Suppressor macrophage (primary cell): ENCODE measurements at regions not wholly inside any gene's neighbourhood (a gene's known extent, or its start where the extent isn't known, plus 50 kb on each side); places are given as distances from the start of the nearest gene placed in this dataset.
"Not testable (repeated sequence)": the region's sequence is repeated elsewhere in the genome, so short reads cannot be mapped to it uniquely, and the experiment has no call there.

Source experiments
- DNase-seq, 4 experiments: peaks; one replicate each; pipeline ENCODE4 v3.0.0-alpha.2; 2020 to 2022

DNA sequence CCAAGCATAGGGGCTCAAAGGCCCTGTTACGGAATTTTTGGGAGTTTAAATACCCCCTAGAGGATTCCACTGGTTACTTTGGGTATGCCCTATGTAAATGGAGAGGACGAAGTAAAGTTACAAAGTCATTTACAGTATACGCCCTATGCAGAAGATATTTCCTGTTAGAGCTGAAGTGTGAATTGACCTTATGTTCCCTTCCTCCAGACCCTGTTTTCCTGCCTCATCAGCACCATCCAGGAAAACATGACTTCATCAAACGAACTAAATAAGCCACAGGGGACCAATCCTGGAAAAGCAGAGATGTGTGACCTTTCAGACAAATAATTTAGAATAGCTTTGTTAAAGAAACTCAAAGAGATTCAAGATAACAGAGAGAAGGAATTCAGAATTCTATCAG, 177.4 kb downstream of the SQOR start:
- no peak for DNase-seq

DNA sequence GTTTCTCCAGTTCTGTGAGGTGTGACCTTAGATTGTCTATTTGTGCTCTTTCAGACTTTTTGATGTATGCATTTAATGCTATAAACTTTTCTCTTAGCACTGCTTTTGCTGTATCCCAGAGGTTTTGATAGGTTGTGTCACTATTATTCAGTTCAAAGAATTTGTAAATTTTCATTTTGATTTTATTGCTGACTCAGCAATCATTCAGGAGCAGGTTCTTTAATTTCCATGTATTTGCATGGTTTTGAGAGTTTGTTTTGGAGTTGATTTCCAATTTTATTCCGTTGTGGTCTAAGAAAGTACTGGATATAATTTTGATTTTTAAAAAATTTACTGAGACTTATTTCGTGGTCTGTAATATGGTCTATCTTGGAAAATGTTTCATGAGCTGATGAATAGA, 182.7 kb downstream of the SQOR start:
- DNase-seq, result not testable (repeated sequence)

DNA sequence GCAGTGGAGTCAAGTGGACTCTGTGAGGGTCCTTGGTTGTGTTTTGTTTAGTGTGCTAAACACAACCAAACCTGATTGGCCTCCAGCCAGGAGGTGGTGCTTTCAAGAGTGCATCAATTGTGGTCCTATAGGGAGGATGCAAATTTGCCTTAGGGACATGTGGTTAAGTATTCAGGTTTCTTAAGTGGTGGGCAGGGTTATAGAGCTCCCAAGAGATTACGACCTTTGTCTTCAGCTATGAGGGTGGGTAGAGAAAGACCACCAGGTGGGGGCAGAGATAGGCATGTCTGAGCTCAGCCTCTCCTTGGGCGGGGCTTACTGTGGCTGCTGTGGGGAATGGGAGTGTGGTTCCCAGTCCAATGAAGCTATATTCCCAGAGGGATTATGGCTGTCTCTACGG, 186.6 kb downstream of the SQOR start:
- no peak for DNase-seq

DNA sequence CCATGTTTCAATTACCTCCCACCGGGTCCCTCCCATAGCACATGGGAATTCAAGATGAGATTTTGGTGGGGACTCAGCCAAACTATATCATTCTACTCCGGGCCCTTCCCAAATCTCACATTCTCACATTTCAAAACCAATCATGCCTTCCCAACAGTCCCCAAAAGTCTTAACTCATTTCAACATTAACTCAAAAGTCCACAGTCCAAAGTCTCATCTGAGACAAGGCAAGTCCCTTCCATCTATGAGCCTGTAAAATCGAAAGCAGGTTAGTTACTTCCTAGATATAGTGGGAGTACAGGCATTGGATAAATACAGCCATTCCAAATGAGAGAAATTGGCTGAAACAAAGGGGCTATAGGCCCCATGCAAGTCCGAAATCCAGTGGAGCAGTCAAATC, 188.1 kb downstream of the SQOR start:
- not testable (repeated sequence) for DNase-seq

DNA sequence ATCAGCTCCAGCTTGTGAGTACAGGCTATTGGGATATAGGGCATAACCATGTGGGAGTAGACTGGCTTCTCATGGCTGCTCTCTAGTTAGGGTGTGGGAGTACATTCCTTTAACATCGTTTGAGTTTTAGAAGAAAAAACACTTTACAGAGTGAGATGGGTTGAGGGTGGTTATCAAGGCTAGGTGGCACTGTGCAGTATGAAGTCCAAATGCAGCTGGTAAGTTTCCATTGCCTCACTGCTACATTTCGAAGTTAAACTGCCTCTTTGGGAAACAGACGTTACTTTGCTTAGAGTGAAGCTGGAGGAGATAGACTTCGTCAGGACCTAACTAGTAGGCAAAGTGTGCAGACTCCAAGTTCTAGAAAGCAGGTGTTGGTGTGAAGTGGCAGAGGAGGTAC, 192.4 kb downstream of the SQOR start:
- DNase-seq, result no peak

DNA sequence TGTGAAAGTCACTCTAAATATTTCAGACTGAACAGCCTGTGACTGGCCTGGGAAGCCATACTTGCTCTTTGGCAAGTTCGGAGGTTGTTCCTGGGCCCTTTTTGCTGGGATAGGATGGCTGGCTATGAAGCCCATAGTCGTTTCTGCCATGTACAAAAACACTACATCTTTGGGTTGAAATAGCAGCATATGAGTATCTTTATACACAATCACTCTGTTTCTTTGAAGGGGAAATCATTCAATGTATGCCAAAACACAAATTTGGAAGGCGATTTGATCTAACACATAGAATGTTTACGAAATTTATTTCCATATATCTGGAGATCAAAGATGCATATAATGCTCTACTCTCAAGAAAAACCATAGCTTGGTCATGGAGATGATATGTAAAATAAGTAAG, 192.9 kb downstream of the SQOR start:
- DNase-seq, result no peak

DNA sequence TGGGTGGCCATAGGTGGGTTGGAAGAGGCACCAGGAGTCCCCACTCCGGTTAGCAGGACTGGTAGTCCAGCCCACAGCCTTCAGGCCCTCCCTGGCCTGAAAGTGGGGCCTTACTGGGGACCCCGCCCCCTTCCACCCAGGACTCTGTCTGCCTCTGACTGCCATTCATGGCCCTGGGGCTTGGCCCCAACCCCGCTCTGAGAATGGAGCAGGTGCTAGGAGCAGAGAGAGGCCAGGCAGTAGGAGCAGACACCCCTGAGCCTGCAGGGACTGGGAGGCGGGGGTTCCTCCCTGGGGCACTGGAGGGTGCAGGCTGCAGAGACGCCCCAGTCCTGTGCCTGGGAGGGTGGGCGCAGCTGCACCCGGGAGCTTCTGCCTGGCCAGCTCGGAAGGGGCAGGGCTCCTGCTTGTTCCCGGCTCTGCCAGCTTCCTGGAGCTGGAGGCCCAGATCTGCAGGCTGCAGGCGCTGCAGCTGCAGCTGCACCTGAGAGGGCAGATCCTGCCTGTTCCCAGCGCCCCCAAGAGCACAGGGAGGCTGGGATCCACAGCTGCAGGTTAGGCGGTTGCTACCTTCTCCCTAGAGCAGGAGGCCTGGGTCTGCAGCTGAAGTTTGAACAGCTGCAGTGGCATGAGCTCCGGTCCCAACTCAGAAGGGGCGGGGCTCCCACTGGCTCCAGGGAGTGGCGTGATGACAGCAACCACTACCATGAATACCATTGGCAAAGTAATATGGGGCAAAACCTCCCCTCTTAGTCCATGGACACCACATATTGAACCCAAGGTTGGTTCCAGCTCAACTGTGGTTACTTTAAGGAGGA, 194.7 kb downstream of the SQOR start:
- DNase-seq, result no peak

DNA sequence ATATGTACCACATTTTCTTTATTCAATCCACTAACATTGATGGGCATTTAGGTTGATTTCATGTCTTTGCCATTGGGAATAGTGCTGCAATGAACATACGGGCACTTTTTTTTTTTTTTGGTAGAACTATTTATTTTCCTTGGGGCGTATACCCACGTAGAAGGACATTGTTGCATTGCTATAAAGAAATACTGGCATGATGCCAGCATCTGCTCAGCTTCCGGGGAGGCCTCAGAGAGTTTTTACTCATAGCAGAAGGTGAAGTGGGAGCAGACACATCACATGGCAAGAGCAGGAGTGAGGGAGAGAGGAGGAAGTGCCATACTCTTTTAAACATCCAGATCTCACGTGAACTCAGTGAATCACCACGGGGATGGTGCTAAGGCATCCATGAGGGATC, 197.0 kb downstream of the SQOR start:
- no peak for DNase-seq

DNA sequence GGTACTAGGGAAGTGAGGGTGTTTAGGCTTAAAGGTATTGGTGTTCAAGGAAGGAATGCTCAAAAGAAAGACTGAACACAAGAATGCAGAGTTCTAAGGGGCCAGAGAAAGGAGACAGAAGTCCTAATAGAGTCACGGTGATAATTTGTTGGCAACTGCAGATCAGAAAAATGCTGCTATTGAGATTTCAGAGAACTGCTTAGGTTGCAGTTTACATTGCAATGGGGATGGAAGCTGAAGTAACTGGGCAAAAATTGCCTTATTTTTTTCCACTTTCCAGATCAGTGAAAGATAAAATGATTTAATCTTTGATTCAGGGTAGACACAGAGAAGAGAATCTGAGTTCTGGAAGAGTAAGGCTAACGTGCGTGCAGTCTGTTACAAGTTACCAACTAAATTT, 199.8 kb downstream of the SQOR start:
- DNase-seq, result no peak

DNA sequence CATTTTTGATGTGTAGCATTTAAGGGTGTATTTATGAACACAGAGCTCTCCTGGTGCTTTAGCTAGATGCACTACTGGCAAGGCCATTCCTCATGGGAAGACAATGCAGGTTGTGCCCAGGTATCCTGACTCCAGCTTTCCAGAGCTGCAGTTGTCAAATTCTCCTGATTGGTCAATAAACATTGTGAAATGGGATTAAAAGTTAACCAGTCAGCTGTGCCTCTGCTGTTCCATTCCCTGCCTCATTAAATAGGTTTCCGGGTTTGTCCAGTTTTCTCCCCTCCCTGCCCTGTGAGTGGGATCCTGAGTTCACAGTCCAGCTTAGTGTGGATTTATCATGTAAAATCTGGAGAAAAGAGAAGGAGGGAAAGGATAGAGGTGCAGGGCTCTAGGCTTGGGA, 207.3 kb downstream of the SQOR start:
- no peak for DNase-seq

DNA sequence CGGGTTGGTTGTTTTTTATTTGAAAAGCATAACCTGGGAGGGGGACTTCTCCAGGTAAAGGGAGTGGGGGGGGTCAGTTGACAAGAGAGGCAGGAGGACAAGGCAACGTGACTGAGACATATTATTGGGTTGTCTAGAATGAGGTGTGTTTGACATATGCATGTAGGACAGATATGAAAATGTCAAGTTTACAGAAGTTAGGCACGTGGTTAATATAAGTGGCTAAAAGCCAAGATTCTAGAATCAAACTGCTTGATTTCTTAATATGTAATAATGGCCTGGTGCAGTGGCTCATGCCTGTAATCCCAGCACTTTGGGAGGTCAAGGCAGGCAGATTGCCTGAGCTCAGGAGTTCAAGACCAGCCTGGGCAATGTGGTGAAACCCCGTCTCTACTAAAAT, 212.8 kb downstream of the SQOR start:
- no peak for DNase-seq

DNA sequence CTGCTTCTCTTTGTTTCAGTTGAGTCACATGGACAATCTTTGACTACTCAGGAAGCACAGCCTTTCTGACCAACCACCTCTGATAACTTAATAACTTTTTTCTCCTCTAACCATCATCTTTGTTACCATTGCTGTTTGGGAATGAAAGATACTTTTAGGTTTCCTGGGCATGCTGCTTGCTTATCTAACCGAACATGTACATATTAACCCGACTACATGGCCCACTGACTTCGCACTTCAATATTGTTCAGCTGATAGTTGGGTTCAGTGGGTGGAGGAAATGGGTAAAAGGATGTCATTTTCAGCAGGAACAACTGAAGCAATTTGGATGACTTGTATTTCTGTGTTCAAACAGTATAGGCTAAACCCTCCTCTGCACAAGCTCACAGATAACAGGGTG, 214.3 kb downstream of the SQOR start:
- DNase-seq, result no peak

DNA sequence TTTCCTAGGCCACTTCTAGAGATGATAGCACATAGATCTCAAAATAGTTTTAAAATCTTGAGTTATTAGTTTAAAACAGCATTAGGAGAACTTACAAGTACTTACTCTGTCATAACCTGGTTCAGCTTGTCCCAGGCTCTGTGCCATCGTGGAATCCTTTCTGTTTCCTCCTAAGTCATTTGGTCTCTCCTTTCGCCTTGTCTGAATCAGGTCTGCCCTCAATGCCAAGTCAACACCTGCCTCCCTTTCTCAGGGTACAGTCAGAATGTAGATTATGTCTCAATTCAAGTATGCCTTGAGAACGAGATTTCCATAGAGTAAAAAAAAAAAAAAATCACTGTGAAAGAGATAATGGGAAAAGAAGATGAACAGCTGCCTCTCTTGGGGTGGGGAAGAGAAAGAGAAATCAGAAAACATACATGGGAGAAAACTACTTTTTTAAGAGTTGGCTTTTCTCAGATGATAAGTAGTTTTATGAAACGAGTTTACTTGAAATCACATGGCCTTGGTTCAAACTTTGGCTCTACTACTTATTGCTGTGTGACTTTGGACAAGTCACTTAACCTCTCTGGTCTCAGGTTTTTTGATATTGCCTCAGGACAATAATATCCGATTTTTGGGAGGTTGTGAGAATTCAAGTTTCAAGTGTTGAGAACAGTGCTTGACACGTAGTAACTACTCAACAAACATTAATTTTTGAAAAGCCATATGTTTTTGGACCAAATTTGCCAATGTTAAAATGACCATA, 219.8 kb downstream of the SQOR start:
- DNase-seq, result no peak

DNA sequence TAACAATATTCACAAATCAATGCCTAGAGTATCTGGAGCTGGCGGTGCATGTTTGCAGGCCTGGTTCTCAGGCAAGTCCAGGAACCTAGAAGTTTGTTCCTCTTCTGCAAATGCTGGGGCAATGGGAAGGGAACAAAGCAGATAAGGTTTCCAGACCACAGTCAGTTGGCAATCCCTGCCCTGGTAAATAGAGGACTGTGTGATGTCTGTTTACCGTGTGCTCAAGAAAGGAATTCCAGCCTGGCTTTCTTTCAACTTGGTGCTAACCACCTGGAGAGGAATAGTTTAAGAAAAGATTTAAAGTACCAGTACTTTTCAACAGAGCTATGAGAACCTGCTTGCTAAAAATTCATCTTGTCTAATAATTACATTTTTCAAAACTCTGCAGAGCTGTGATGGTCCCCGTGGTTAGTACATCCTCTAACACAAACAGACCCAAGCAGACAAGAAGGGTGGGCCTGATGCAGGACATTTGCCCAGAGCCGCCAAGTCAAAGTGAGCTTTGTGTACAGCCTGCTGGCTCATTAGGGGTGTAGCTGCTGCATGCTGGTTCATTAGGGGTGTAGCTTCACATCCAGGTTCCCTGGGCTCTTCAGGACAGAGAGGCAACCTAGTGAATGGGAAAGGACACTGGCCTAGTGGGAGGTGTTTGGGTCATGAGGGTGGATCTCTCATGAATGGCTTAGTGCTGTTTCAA, 220.5 kb downstream of the SQOR start:
- DNase-seq, result no peak

DNA sequence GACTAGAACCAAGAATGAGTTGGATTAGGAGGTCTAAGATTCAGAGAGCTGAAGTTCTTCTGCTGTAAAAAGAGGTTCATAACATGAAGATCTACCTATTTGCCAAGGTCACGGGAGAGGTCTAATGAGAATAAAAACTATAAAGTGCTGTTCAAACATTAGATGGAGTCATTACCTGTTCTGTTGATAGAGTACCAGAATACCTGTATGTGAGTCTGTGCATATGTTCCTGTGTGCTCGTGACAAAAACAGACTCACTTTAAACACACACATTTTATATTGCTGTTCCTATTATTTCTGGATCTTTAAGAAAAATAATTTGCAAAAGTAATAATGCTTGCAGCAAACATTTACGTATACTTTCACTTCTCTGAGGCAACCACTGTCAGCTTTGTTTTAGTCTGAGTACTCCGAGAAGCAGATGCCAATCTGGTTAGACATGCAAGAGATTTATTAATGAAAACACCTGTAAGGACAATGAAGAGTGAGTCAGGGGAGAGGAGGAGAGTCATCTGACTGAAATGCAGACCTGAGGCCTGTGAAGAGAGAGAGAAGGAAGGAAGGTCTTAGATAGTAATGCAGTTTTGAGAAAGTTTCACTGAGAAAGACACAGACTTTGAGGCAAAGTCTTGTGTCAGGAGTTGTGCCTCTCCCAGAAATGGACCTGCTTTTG, 221.2 kb downstream of the SQOR start:
- DNase-seq, result no peak

DNA sequence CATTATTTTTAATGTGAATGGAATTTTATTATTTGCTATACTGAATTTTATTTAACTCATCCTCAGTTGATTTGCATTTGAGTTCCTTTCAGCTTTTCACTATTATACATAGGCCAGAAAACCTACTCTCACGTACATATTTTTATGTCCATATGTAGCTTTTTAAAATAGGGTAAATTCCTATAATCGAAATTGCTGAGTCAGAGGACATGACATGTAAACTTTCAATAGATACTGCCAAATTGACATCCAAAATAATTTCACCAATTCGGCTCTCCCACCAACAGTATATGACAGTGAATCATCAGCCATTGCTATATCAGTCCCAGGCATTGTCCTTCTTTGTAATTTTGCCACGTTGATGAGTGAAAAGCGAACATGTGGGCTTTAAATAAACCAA, 222.5 kb downstream of the SQOR start:
- no peak for DNase-seq

DNA sequence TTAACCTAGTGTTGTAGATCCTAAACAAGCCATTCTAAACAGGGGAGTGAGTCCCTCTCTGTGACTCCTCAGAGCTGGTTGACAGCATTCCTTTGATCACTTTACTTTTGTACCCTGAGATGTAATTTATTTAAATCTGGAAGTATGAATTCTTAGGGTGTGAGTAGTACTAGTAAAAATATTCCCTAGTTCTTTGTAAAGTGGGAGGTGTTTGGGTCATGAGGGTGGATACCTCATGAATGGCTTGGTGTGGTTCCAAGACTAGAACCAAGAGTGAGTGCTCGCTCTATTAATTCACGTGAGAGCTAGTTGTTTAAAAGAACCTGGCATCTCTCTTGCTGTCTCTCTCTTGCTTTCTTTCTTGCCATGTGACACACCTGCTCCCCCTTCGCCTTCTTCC, 223.7 kb downstream of the SQOR start:
- no peak for DNase-seq

DNA sequence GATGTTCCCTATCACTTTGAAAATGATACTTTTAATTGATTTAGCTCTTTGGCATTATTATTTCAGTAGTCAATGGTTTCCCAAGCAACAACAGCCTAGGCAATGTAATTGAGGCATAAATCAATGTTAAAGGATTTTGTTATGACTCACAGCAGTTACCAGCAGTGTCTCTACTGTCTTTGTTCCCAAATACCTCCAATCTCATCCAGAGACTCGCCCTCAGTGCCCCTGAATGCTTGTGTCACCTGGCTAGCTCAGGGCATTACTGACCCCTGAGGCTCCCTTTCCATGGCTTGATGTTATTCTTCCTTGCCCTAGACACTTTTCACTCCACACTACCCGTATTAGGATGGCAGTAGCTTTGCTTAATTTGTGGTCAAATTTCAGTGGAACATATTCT, 227.2 kb downstream of the SQOR start:
- no peak for DNase-seq

DNA sequence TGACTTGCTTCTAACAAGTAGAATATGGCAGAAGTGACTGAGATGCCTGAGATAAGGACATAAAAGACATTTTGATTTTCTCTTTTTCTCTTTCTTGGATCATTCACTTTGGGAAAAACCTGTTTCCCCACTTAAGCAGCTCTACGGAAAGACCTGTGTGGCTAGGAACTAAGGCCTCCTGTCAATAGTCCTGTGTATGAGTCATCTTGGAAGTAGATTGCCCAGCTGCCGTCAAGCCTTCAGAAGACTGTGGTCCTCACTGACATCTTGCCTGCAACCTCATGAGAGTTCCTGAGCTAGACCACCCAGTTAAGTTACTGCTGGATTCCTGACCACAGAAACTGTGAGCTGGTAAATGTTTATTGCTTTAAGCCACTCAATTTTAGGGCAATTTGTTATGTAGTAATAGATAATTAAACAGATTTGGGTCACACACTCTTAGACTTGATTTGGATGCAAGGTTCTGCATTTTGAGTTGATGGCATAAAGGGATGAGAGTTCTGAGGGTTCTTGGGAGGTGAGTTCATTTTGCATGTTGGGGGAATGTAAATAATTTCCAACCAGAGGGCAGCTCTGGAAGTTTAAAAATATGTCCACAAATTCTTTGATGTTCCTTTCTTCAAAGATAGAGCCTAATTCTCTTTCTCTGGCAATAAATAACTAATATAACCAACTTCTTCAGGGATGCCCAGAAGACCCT, 229.2 kb downstream of the SQOR start:
- DNase-seq, result no peak

DNA sequence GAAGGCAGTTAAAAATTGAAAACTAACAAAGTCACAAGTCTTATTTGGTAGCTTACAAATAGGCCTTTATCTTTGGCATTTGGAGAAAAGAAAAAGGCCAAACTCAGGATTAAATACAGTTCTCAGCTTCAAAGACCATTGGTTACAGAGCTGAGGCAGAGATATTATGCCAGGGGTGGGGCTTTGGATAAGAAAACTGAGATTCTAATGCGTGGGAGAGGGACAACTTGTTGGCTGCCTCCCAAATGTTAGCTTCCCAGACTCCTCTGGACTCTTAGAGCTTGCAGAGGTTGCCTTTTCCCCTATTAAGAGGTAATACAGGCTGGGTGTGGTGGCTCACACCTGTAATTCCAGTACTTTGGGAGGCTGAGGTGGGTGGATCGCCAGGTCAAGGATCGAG, 231.8 kb downstream of the SQOR start:
- no peak for DNase-seq

DNA sequence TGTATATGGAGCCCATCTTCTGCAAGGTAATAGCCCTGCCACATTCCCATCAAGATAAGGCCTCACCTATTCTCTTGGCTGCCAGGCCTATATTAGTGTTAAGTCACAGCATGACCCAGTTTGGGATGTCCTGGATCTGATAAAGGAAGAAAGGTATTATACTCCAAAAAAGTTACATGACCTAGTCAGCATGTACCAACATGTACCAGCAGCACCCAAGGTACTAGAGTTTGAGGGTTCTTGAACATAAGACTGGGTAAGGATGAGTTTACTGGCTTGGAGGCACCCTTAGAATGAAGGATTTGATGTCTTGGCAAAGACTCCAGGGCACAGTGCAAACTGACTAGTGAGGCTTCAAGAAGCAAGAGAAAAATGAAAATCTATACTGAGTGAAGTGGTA, 232.5 kb downstream of the SQOR start:
- DNase-seq, result no peak

DNA sequence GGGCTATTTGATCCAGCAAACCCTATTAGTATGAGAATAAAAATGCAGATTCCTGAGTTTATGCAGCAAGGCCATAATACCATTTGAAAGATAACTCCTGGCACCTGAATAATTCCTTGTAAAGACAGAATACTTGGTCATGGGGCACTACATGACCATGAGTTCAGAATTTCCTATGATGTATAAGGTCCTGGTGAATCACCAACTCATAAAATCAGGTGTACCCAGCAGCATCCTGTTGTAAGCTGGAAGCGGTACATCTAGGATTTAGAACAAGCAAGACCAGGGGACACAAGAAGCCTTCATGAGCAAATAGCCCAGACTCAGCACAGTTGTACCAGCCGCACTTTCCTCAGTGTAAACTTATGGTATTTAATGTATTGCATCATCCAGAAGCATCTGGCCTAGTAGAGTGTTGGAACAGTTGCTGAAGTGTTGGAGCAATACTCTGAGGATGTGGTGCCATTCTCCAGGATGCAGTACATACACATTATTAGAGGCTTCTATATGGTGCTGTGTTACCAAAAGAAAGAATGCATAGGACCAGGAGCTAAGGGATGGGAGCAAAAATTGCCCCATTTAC, 233.4 kb downstream of the SQOR start:
- no peak for DNase-seq
